Testis (tissue), 2 donors: ENCODE measurements at regions not wholly inside any gene's neighbourhood (a gene's known extent, or its start where the extent isn't known, plus 50 kb on each side); places are given as distances from the start of the nearest gene placed in this dataset.

Source experiments
- POLR2A ChIP-seq: fragments of 450-650 bp; IDR thresholded peaks from one replicate; pipeline ENCODE4 v1.6.1; 2017; ENCODE audit warnings: antibody characterized with exemption, mild to moderate bottlenecking, moderate library complexity
- TF ChIP-seq, protein P1 (sequence below), 3 experiments: fragments of 450-650 bp in 2 of 3; fragments of 200-600 bp in 1 of 3; sonication (generic) in 1 of 3; IDR thresholded peaks; one replicate each; pipeline ENCODE4 v1.5.1; 2016 to 2019; ENCODE audit warnings: antibody characterized with exemption in 3 of 3, mild to moderate bottlenecking in 2 of 3, moderate library complexity in 1 of 3

DNA sequence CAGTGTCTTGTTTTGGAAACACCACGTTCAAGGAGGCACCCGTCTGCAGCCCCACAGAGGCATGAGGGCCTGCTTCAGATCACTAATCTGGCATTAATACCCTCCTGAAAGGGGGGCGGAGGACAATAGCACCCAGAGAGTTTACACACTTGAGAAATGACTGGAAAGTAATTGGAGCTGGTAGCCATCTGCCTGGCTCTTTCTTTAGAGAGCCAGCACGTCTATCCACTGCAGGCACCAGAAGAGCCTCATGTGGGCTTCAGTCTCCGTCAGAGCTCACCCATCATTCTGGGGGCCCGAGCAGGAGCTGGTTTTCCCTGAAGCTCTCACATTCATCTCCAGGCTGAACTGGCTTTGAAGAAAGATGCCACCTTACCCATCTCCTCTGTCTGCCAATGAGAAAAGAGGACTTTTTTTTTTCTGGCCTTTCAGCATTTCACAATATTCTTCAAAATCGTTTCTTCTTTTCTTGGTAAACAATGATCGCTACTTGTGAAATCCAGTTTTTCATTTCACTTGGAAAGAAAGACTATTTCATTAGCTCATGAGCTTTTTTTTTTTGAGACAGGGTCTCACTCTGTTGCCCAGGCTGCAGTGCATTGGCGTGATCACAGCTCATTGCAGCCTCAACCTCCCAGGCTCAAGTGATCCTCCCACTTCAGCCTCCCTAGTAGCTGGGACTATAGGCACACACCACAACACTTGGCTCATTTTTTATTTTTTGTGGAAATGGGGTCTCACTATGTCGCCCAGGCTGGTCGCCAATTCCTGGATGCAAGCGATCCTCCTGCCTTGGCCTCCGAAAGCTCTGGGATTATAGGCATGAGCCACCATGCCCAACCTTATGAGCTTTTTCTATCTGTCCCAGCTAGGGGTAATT lies 124.7 kb upstream of the ZNF217 start:
- TF ChIP-seq POLR2A, result no peak
- TF ChIP-seq, protein P1, sequence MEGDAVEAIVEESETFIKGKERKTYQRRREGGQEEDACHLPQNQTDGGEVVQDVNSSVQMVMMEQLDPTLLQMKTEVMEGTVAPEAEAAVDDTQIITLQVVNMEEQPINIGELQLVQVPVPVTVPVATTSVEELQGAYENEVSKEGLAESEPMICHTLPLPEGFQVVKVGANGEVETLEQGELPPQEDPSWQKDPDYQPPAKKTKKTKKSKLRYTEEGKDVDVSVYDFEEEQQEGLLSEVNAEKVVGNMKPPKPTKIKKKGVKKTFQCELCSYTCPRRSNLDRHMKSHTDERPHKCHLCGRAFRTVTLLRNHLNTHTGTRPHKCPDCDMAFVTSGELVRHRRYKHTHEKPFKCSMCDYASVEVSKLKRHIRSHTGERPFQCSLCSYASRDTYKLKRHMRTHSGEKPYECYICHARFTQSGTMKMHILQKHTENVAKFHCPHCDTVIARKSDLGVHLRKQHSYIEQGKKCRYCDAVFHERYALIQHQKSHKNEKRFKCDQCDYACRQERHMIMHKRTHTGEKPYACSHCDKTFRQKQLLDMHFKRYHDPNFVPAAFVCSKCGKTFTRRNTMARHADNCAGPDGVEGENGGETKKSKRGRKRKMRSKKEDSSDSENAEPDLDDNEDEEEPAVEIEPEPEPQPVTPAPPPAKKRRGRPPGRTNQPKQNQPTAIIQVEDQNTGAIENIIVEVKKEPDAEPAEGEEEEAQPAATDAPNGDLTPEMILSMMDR (IDR thresholded peaks at IDR 0.05), result no peak
